ENCODE measurements at regions not wholly inside any gene's neighbourhood (a gene's known extent, or its start where the extent isn't known, plus 50 kb on each side); places are given as distances from the start of the nearest gene placed in this dataset.

DNA sequence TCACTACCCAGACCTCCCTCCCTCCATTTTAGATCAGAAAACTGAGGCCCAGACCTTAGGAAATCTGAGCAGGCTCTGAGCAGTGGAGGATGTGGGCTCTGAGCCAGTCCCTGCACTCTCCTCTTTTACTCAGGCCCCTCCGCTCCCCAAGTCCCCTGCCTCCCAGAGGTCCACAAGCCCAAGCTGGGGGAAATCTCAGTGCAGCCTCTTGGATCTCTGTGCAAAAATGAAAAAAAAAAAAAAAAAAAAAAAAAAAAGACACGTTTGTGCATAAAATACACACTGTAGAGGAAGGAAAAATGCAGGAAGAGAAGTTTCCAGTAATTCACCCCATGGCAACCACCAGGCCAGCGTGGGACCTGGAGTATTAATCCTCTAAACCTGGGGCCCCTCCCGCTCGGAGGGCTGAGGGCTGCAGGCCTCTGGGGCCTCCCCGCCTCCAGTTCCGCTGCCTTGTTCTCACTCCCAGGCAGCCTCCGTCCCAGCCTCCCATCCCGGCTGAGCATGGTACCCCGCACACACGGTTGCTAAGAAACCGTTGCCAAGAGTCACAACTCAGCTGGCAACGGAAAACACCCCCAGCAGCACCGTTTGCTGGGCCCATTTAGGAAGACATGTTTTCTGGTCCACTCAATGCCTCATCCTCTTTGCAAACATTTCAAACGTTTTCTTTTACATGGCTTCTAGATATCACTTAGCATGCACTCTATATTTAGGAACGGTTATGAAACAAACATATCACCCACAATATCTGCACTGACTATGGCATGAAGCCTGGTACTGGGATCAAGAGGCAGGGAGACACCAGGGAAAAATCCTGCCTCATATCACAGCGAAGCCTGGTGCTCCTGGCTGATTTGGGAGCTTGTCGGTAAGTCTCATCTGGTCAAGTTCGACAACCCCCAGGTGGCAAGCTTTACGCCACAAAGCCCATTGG lies 227.5 kb downstream of the CTTN start:
- H3K36me3 ChIP-seq (ENCODE audit: insufficient read depth, low read length) = no peaks in the 10 kb centered on the region

GRCh38 chr11:70627219-70627618 lies 228.9 kb downstream of the CTTN start:
- Histone ChIP-seq H3K27me3 (ENCODE audit: insufficient read depth, low read length) (no peaks in the 10 kb centered on the region), H3K9me3 (ENCODE audit: low read depth, low read length) (no peaks in the 10 kb centered on the region), H3K4me2 (ENCODE audit: insufficient read depth, low read length) (no peak overlapping the region), H2AFZ (ENCODE audit: low read length) (no peak overlapping the region), H3K4me3 (ENCODE audit: insufficient read depth, low read length) (no peak overlapping the region), H4K20me1 (ENCODE audit: insufficient read depth, low read length) (no peaks in the 10 kb centered on the region), H3K4me1 (ENCODE audit: insufficient read depth, low read length) (no peaks in the 10 kb centered on the region), H3K36me3 (ENCODE audit: insufficient read depth, low read length) (no peaks in the 10 kb centered on the region), H3K79me2 (ENCODE audit: insufficient read depth, low read length) (no peaks in the 10 kb centered on the region), H3K27ac (ENCODE audit: low read depth, low read length) (no peak overlapping the region)
- peak; percentile 22 for DNase-seq (ENCODE audit: insufficient read length, low spot score, missing footprints)
- TF ChIP-seq CTCF (IDR thresholded peaks at IDR 0.05; ENCODE audit: extremely low read depth, low read depth, low read length) = no peak

More for the DNA sequence above, 227.5 kb downstream of the CTTN start:
- peak; percentile 38 for DNase-seq (ENCODE audit: insufficient read length, low spot score, missing footprints)
- H3K27me3 ChIP-seq (ENCODE audit: insufficient read depth, low read length) = no peaks in the 10 kb centered on the region
- no peak overlapping the region for H3K4me2 ChIP-seq (ENCODE audit: insufficient read depth, low read length)
- H3K27ac ChIP-seq (ENCODE audit: low read depth, low read length) = no peak overlapping the region
- no peaks in the 10 kb centered on the region for H4K20me1 ChIP-seq (ENCODE audit: insufficient read depth, low read length)
- no peaks in the 10 kb centered on the region for H3K9me3 ChIP-seq (ENCODE audit: low read depth, low read length)
- no peaks in the 10 kb centered on the region for H3K79me2 ChIP-seq (ENCODE audit: insufficient read depth, low read length)
- H3K4me1 ChIP-seq (ENCODE audit: insufficient read depth, low read length) = no peaks in the 10 kb centered on the region
- no peak overlapping the region for H2AFZ ChIP-seq (ENCODE audit: low read length)
- no peak for TF ChIP-seq CTCF (IDR thresholded peaks at IDR 0.05; ENCODE audit: extremely low read depth, low read depth, low read length)
- H3K4me3 ChIP-seq (ENCODE audit: insufficient read depth, low read length) = no peak overlapping the region

DNA sequence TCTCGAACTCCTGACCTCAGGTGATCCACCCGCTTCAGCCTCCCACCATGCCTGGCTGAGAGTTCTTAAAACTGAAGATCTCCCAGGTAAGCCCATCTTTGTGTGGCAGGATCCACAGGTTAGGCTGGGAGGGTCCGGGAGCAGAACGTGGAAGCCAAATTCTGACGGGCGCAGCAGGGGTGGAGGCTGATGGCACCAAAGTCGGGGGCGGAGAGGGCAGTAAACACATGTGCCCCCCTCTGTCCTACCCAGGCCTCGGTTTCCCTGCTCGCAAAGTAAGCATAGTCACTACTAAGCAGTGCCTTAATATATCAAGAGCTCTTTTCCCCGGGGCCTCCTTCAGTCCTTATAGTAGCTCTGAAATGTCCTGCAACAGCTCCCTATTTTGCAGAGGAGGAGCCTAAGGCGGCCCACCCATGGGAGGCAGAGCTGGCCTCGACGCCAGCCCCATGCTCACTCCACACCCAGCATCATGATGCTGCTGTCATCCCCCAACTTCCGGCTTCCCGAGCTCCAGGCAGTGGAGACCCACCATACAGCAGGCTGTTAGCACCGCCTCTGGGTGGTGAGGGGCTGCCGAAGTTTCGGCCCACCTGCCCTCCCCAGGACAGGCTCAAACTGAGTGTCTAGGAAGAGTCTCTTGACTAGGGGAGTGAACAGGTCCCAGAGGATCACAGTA lies 230.0 kb downstream of the CTTN start:
- no peak overlapping the region for H3K4me2 ChIP-seq (ENCODE audit: insufficient read depth, low read length)
- DNase-seq (ENCODE audit: insufficient read length, low spot score, missing footprints) = peak; percentile 50
- no peaks in the 10 kb centered on the region for H3K27me3 ChIP-seq (ENCODE audit: insufficient read depth, low read length)
- no peaks in the 10 kb centered on the region for H3K79me2 ChIP-seq (ENCODE audit: insufficient read depth, low read length)
- H3K9me3 ChIP-seq (ENCODE audit: low read depth, low read length) = no peaks in the 10 kb centered on the region
- no peaks in the 10 kb centered on the region for H3K4me1 ChIP-seq (ENCODE audit: insufficient read depth, low read length)
- no peak for TF ChIP-seq CTCF (IDR thresholded peaks at IDR 0.05; ENCODE audit: extremely low read depth, low read depth, low read length)
- H3K4me3 ChIP-seq (ENCODE audit: insufficient read depth, low read length) = no peak overlapping the region
- no peaks in the 10 kb centered on the region for H4K20me1 ChIP-seq (ENCODE audit: insufficient read depth, low read length)
- H3K27ac ChIP-seq (ENCODE audit: low read depth, low read length) = no peak overlapping the region
- no peak overlapping the region for H2AFZ ChIP-seq (ENCODE audit: low read length)
- H3K36me3 ChIP-seq (ENCODE audit: insufficient read depth, low read length) = no peaks in the 10 kb centered on the region

All from osteoblast (primary cell).